Dendritic cell treated with granulocyte-macrophage colony-stimulating factor and Interleukin-4, amounts not matched to agents 40 ng/mL and 50 ng/mL, for 4 days (primary cell): ENCODE measurements at regions not wholly inside any gene's neighbourhood (a gene's known extent, or its start where the extent isn't known, plus 50 kb on each side); places are given as distances from the start of the nearest gene placed in this dataset.

ENCODE experiments used
- H3K27ac Mint-ChIP-seq: one replicate; pipeline ENCODE4 v1.8.0; 2022; ENCODE audit warnings: mild to moderate bottlenecking, mixed read lengths
- H3K27me3 Mint-ChIP-seq: one replicate; pipeline ENCODE4 v1.8.0; 2022; ENCODE audit warnings: mild to moderate bottlenecking, mixed read lengths
- H3K36me3 Mint-ChIP-seq: one replicate; pipeline ENCODE4 v1.8.0; 2022; ENCODE audit warnings: low read depth, mixed read lengths
- H3K4me1 Mint-ChIP-seq: one replicate; pipeline ENCODE4 v1.8.0; 2022; ENCODE audit warnings: low read depth, mixed read lengths
- H3K4me3 Mint-ChIP-seq: one replicate; pipeline ENCODE4 v1.8.0; 2022; ENCODE audit warnings: mild to moderate bottlenecking, moderate library complexity, mixed read lengths
- H3K9me3 Mint-ChIP-seq: one replicate; pipeline ENCODE4 v1.8.0; 2022; ENCODE audit warnings: mixed read lengths
- intact Hi-C: fragments of 100-400 bp; cut with micrococcal nuclease; formaldehyde crosslinking; loops from one replicate; pipeline ENCODE4 v1.15.0; 2022

- Mint-ChIP-seq H3K27ac (no peak overlapping the region), H3K36me3 (no peaks in the 10 kb centered on the region), H3K4me1 (peaks cover 10% of the 10 kb centered on the region), H3K4me3 (no peak overlapping the region), H3K9me3 (peaks cover 7% of the 10 kb centered on the region), H3K27me3 (no peaks in the 10 kb centered on the region)
- intact Hi-C loops, result no loop called here
Measured at GRCh38 chr14:104439625-104440024, 139.9 kb upstream of the C14orf180 start.

- Mint-ChIP-seq H3K9me3 (peaks cover 8% of the 10 kb centered on the region), H3K27me3 (no peaks in the 10 kb centered on the region), H3K4me1 (peaks cover 10% of the 10 kb centered on the region), H3K4me3 (no peak overlapping the region), H3K27ac (no peak overlapping the region), H3K36me3 (no peaks in the 10 kb centered on the region)
- intact Hi-C loops, result no loop called here
Measured at GRCh38 chr14:104440297-104440956, 139.1 kb upstream of the C14orf180 start.

GRCh38 chr14:104441275-104442106, 138.1 kb upstream of the C14orf180 start:
- H3K27me3 Mint-ChIP-seq, result peaks cover 2% of the 10 kb centered on the region
- H3K4me3 Mint-ChIP-seq, result no peak overlapping the region
- intact Hi-C loops, result no loop called here
- H3K27ac Mint-ChIP-seq, result no peak overlapping the region
- peaks cover 8% of the 10 kb centered on the region for H3K9me3 Mint-ChIP-seq
- peaks cover 1% of the 10 kb centered on the region for H3K4me1 Mint-ChIP-seq
- H3K36me3 Mint-ChIP-seq, result no peaks in the 10 kb centered on the region

- H3K4me1 Mint-ChIP-seq, result no peaks in the 10 kb centered on the region
- no peak overlapping the region for H3K27ac Mint-ChIP-seq
- intact Hi-C loops, result no loop called here
- H3K27me3 Mint-ChIP-seq, result peaks cover 2% of the 10 kb centered on the region
- no peaks in the 10 kb centered on the region for H3K36me3 Mint-ChIP-seq
- H3K4me3 Mint-ChIP-seq, result no peak overlapping the region
- H3K9me3 Mint-ChIP-seq, result peaks cover 8% of the 10 kb centered on the region
Measured at GRCh38 chr14:104442107-104442551, 137.4 kb upstream of the C14orf180 start.

- H3K9me3 Mint-ChIP-seq, result peaks cover 8% of the 10 kb centered on the region
- H3K36me3 Mint-ChIP-seq, result no peaks in the 10 kb centered on the region
- H3K4me1 Mint-ChIP-seq, result no peaks in the 10 kb centered on the region
- H3K27ac Mint-ChIP-seq, result no peak overlapping the region
- intact Hi-C loops, result no loop called here
- peaks cover 2% of the 10 kb centered on the region for H3K27me3 Mint-ChIP-seq
- no peak overlapping the region for H3K4me3 Mint-ChIP-seq
Measured at GRCh38 chr14:104442631-104443390, 136.8 kb upstream of the C14orf180 start.

- intact Hi-C loops, result no loop called here
- no peak overlapping the region for H3K27ac Mint-ChIP-seq
- no peak overlapping the region for H3K4me3 Mint-ChIP-seq
- no peaks in the 10 kb centered on the region for H3K36me3 Mint-ChIP-seq
- H3K4me1 Mint-ChIP-seq, result no peaks in the 10 kb centered on the region
- peaks cover 3% of the 10 kb centered on the region for H3K27me3 Mint-ChIP-seq
- peaks cover 16% of the 10 kb centered on the region for H3K9me3 Mint-ChIP-seq
Measured at GRCh38 chr14:104443391-104444158, 136.0 kb upstream of the C14orf180 start.

GRCh38 chr14:104444159-104445030, 135.2 kb upstream of the C14orf180 start:
- no peak overlapping the region for H3K27ac Mint-ChIP-seq
- peaks cover 24% of the 10 kb centered on the region for H3K9me3 Mint-ChIP-seq
- H3K27me3 Mint-ChIP-seq, result peaks cover 7% of the 10 kb centered on the region
- no peaks in the 10 kb centered on the region for H3K4me1 Mint-ChIP-seq
- intact Hi-C loops, result no loop called here
- no peaks in the 10 kb centered on the region for H3K36me3 Mint-ChIP-seq
- H3K4me3 Mint-ChIP-seq, result no peak overlapping the region

- intact Hi-C loops, result no loop called here
- Mint-ChIP-seq H3K9me3 (peaks cover 24% of the 10 kb centered on the region), H3K27me3 (peaks cover 7% of the 10 kb centered on the region), H3K4me3 (no peak overlapping the region), H3K4me1 (no peaks in the 10 kb centered on the region), H3K36me3 (no peaks in the 10 kb centered on the region), H3K27ac (no peak overlapping the region)
Measured at GRCh38 chr14:104445086-104445485, 134.5 kb upstream of the C14orf180 start.

GRCh38 chr14:104445832-104446381, 133.7 kb upstream of the C14orf180 start:
- H3K27ac Mint-ChIP-seq, result no peak overlapping the region
- peaks cover 9% of the 10 kb centered on the region for H3K27me3 Mint-ChIP-seq
- peaks cover 24% of the 10 kb centered on the region for H3K9me3 Mint-ChIP-seq
- H3K36me3 Mint-ChIP-seq, result no peaks in the 10 kb centered on the region
- H3K4me1 Mint-ChIP-seq, result no peaks in the 10 kb centered on the region
- intact Hi-C loops, result no loop called here
- H3K4me3 Mint-ChIP-seq, result no peak overlapping the region

- Mint-ChIP-seq H3K27me3 (peaks cover 9% of the 10 kb centered on the region), H3K36me3 (no peaks in the 10 kb centered on the region), H3K4me3 (no peak overlapping the region), H3K27ac (no peak overlapping the region), H3K4me1 (no peaks in the 10 kb centered on the region), H3K9me3 (peaks cover 24% of the 10 kb centered on the region)
- intact Hi-C loops, result no loop called here
Measured at GRCh38 chr14:104446611-104447010, 133.0 kb upstream of the C14orf180 start.

- intact Hi-C loops, result no loop called here
- H3K27me3 Mint-ChIP-seq, result peaks cover 11% of the 10 kb centered on the region
Measured at GRCh38 chr14:104447750-104448149, 131.8 kb upstream of the C14orf180 start.

GRCh38 chr14:104448321-104448720, 131.2 kb upstream of the C14orf180 start:
- no peak overlapping the region for H3K27ac Mint-ChIP-seq
- no peaks in the 10 kb centered on the region for H3K36me3 Mint-ChIP-seq
- intact Hi-C loops, result no loop called here
- H3K4me3 Mint-ChIP-seq, result no peak overlapping the region
- H3K4me1 Mint-ChIP-seq, result no peaks in the 10 kb centered on the region
- H3K27me3 Mint-ChIP-seq, result peaks cover 11% of the 10 kb centered on the region
- H3K9me3 Mint-ChIP-seq, result peaks cover 24% of the 10 kb centered on the region

More at GRCh38 chr14:104447750-104448149, 131.8 kb upstream of the C14orf180 start:
- Mint-ChIP-seq H3K4me3 (no peak overlapping the region), H3K27ac (no peak overlapping the region), H3K36me3 (no peaks in the 10 kb centered on the region), H3K9me3 (peaks cover 24% of the 10 kb centered on the region), H3K4me1 (no peaks in the 10 kb centered on the region)
